Rectal smooth muscle tissue (tissue), 1 donor: ENCODE measurements at regions not wholly inside any gene's neighbourhood (a gene's known extent, or its start where the extent isn't known, plus 50 kb on each side); places are given as distances from the start of the nearest gene placed in this dataset.

Source experiments
- H3K27ac ChIP-seq: one replicate; pipeline ENCODE4 v1.7.0; 2013; ENCODE audit warnings: low read depth, low read length, inconsistent platforms
- H3K27me3 ChIP-seq: one replicate; pipeline ENCODE4 v1.7.0; 2013; ENCODE audit warnings: low read length; ENCODE audit not compliant: control insufficient read depth, insufficient read depth
- H3K36me3 ChIP-seq: one replicate; pipeline ENCODE4 v1.7.0; 2013; ENCODE audit warnings: low read length; ENCODE audit not compliant: control insufficient read depth, insufficient read depth
- H3K4me1 ChIP-seq: one replicate; pipeline ENCODE4 v1.7.0; 2013; ENCODE audit warnings: low read length; ENCODE audit not compliant: control insufficient read depth, insufficient read depth
- H3K4me3 ChIP-seq: one replicate; pipeline ENCODE4 v1.7.0; 2013; ENCODE audit warnings: low read length
- H3K9ac ChIP-seq: one replicate; pipeline ENCODE4 v1.7.0; 2013; ENCODE audit warnings: low read length

DNA sequence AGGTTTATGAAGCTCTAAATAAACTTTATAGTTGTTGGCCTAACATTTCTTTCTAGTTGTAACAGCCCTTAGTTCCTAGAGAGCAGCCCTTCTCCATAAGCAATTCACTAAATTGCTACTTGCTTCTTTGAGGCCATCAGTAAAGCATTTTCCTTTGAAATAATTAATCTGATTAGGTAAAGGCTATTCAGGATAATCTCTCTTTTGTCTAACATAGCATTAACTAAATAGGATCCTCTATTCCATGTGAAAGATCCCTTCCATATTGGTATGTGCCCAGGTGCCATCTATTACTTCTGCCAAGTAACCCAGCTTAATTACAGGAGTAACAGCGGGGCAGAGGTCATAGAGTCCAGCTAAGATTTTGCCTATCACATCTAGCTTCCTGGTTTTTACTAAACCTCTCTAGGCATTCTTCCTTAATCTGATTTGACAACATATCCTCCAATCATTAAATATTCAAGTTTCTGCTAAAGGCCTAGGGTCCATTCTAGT is 1408.0 kb downstream of the PCDH18 start:
- Histone ChIP-seq H3K27me3 (no peaks in the 10 kb centered on the region), H3K36me3 (no peaks in the 10 kb centered on the region), H3K27ac (no peak overlapping the region), H3K4me3 (no peak overlapping the region), H3K9ac (no peak overlapping the region), H3K4me1 (no peaks in the 10 kb centered on the region)

DNA sequence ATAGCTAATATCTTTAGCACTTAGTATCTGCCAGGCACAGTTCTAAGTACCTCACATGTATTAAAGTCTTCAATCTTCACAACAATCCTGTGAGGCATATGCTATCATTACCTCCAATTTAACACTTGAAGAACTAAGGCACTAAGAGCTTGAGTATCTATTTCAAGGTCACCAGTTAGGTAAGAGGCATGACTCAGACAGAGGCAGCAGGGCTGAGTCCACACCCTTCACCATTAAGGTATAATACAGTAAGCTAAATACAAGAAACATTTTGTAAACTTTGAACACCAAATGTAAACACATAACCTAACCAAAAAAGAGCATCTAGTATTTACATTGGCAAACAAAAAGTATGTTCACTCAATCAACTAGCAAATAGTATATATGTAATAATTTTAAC is 1410.9 kb downstream of the PCDH18 start:
- Histone ChIP-seq H3K4me1 (no peaks in the 10 kb centered on the region), H3K9ac (no peak overlapping the region), H3K4me3 (no peak overlapping the region), H3K27me3 (no peaks in the 10 kb centered on the region), H3K36me3 (no peaks in the 10 kb centered on the region), H3K27ac (no peak overlapping the region)

DNA sequence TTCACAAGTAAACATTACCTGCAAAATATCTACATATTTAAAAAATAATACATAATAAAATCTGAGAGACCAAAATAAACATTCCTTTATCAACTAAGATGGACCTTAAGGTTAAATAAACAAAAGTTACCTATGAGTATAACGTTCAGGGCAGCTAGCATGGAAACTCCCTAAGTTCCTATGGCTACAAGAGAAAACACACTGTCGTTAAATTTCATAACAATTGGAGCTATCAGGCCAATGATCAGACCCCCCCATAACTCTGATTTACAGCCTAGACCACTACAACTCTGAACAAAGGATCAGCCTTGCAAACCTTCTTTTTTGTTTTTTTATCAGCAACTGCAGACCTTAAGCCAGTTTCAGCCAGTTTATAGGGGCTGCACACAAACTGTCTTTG is 1418.4 kb downstream of the PCDH18 start:
- Histone ChIP-seq H3K27me3 (no peaks in the 10 kb centered on the region), H3K27ac (no peak overlapping the region), H3K36me3 (no peaks in the 10 kb centered on the region), H3K4me1 (no peaks in the 10 kb centered on the region), H3K4me3 (no peak overlapping the region), H3K9ac (no peak overlapping the region)

DNA sequence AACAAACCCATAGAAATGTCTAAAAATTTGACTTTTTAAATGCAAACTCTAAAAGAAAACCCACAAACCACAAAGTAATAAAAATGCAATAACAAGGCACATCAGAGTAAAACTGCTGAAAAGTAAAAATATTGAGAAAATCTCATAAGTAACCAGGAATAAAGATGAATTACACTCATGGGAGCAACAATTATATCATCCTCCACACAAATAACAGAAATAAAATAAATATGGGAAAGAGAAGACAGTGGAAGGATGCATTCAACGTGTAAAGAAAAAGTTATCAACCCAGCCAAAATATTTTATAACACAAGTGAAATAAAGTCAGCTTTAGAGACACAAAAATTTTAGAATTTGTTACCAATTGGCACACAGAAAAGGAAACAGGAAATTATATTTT is 1420.2 kb downstream of the PCDH18 start:
- Histone ChIP-seq H3K27me3 (no peaks in the 10 kb centered on the region), H3K4me3 (no peak overlapping the region), H3K4me1 (no peaks in the 10 kb centered on the region), H3K27ac (no peak overlapping the region), H3K36me3 (no peaks in the 10 kb centered on the region), H3K9ac (no peak overlapping the region)

DNA sequence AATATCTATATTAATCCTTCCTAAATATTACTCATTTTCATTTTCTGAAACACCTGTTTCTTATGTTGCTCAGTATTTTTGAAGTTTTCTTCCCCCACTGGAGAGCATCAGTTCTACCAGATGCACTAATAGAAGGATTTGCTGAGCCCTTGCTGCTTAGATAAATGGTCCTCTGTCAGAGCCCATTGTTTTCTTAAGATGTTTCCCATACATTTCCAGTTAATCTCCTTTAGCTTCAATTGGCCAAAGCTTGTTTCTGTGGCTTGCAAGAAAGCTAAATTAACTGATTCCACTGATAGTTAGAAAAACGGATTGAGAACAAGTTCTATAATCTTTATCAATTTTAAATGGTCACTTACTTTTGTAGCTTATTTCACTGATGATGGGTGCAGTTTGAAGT is 1425.5 kb downstream of the PCDH18 start:
- H3K27me3 ChIP-seq: no peaks in the 10 kb centered on the region
- H3K4me3 ChIP-seq: no peak overlapping the region
- H3K9ac ChIP-seq: no peak overlapping the region
- H3K27ac ChIP-seq: no peak overlapping the region
- no peaks in the 10 kb centered on the region for H3K4me1 ChIP-seq
- H3K36me3 ChIP-seq: no peaks in the 10 kb centered on the region

DNA sequence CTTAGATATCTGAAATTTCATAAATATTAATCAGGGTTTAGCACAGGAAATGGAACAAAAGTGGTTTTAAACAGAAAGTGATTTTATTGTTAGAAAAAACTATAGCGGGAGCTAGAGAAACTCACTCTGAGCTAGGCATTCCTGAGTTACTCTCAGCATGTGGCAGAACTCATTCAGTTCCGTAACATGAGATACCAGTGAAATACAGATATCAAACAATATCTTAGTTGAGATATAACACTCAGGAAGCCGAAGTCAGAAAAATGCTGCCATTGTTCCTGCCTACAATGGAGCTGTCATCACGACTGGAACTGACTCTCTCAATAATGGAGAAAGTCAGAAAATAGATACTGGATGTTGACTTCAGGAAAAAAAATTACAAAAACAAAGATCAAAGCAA is 1428.7 kb downstream of the PCDH18 start:
- no peaks in the 10 kb centered on the region for H3K36me3 ChIP-seq
- H3K4me1 ChIP-seq: no peaks in the 10 kb centered on the region
- no peak overlapping the region for H3K4me3 ChIP-seq
- no peak overlapping the region for H3K27ac ChIP-seq
- no peak overlapping the region for H3K9ac ChIP-seq
- no peaks in the 10 kb centered on the region for H3K27me3 ChIP-seq

DNA sequence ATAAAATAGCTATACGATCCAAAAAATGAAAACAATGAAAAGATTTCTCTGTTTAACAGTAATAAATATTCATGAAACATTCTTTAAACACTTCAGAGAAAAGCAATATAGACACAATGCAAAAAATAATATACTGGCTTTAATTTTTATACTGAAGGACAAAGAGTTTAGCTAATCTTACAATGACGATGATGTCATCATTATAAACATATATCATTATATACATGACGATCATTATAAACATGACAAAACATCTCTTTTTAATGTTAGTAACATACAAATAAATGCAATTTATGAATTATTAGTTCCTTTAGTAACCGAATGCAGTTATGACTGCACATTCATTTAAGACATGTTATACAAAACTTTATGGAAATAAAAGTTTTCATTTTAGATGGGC is 1434.6 kb downstream of the PCDH18 start:
- H3K9ac ChIP-seq: no peak overlapping the region
- no peaks in the 10 kb centered on the region for H3K27me3 ChIP-seq
- no peak overlapping the region for H3K4me3 ChIP-seq
- no peaks in the 10 kb centered on the region for H3K36me3 ChIP-seq
- no peaks in the 10 kb centered on the region for H3K4me1 ChIP-seq
- H3K27ac ChIP-seq: no peak overlapping the region

DNA sequence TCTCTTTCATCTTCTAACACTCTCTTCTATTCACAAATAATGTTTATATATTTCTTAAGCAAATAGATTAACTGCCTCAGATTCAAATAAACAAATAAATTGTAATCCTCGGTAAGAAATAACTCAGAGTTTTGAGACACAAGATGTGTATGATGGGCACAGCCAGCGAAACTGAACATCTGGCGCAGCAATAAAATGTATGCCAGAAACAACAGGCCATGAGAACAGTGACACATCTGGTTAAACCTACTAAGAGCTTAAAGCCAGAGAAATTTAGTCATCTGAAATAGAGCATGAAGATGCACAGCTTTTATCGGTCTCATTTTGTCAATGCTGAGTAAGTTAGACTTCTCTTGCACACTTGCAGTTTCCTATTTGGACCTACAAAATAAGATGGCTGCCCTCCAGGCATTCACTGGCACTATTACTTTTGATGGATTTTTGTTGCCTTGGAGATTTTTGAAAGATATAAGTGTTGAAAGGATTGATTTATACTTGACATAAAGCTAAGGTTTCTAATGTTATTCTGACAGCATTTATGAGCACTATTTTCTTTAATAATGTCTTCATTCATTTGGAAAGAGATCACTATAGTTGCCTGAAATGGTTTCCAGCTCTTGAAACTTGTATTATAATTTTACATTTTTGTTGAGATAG is 1444.0 kb downstream of the PCDH18 start:
- Histone ChIP-seq H3K27me3 (no peaks in the 10 kb centered on the region), H3K27ac (no peak overlapping the region), H3K36me3 (no peaks in the 10 kb centered on the region), H3K4me3 (no peak overlapping the region), H3K9ac (no peak overlapping the region), H3K4me1 (no peaks in the 10 kb centered on the region)

DNA sequence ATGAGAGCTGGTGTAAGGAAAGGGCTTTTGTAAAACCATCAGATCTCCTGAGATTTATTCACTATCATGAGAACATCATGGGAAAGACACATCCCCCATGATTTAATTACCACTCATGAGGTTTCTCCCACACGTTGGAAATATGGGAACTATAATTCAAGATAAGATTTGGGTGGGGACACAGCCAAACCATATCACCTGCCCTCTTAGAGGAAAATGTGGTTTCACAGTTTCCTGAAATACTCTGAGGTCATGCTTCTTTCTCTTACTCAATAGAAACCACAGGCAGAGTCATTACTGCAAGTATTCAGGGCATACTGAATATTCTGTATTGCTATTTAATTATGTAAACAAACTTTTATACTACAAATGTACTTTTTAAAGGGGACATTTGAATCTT is 1453.3 kb downstream of the PCDH18 start:
- Histone ChIP-seq H3K27me3 (no peaks in the 10 kb centered on the region), H3K9ac (no peak overlapping the region), H3K4me1 (no peaks in the 10 kb centered on the region), H3K27ac (no peak overlapping the region), H3K4me3 (no peak overlapping the region), H3K36me3 (no peaks in the 10 kb centered on the region)

DNA sequence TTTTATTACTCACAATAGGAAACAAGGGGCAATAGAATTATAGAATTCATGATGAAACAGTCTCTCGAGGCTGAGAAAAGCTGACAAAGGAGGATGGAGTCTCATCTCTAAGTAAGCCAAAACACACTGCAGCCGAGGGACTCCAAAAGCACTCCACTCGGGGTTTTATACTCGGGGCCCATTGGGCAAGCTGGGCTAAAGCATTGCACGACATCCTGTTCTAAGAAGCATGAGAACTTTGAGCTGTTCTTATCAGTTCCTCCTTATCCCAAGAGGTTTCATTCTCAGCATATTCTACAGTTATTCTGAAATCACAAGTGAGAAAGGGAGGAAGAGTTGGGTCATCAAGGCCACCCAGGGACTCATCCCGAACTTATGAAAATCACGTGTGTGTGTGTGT is 1475.5 kb downstream of the PCDH18 start:
- Histone ChIP-seq H3K4me1 (no peaks in the 10 kb centered on the region), H3K36me3 (no peaks in the 10 kb centered on the region), H3K27ac (no peak overlapping the region), H3K9ac (no peak overlapping the region), H3K27me3 (no peaks in the 10 kb centered on the region), H3K4me3 (no peak overlapping the region)

DNA sequence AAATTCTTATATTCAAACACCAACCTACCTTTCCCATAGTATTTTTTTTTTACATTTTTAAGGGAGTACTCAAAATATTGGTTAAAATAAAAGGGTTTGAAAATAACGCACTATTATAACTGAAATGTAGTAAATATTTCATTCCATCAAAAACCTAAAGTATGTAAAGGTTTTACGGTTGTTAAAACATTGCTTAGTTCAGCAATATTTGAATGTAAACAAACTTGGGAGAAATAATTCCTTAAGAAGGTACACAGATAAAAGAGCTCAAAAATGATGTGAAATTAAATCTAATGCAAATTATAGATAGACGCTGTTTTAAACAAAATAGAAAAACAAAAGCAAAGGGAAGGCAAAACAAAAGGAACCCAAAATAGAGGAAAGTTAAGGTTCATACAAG is 1476.9 kb downstream of the PCDH18 start:
- Histone ChIP-seq H3K36me3 (no peaks in the 10 kb centered on the region), H3K9ac (no peak overlapping the region)

DNA sequence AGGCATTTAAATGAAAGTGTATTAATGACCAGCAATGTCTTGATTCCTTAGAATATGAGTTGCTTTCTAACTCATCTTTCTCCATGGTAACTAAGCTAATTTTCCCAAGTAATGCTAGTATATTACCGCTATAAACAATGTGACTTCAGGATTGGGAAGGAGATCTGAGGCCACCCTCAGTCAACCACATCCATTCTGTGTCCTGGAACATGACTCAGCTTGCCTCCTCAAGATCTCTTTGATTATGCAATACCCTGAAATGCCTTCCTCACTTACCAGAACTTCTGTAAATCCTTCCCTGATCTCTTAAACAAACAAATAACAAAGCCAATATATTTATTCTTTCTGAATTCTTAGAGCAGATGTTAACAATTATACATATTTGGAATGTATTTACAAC is 1495.5 kb downstream of the PCDH18 start:
- H3K4me3 ChIP-seq: no peak overlapping the region
- H3K27ac ChIP-seq: no peak overlapping the region
- H3K27me3 ChIP-seq: no peaks in the 10 kb centered on the region
- no peaks in the 10 kb centered on the region for H3K36me3 ChIP-seq
- no peak overlapping the region for H3K9ac ChIP-seq
- no peaks in the 10 kb centered on the region for H3K4me1 ChIP-seq

More for the DNA sequence above, 1476.9 kb downstream of the PCDH18 start:
- no peak overlapping the region for H3K4me3 ChIP-seq
- no peaks in the 10 kb centered on the region for H3K4me1 ChIP-seq
- no peaks in the 10 kb centered on the region for H3K27me3 ChIP-seq
- no peak overlapping the region for H3K27ac ChIP-seq

DNA sequence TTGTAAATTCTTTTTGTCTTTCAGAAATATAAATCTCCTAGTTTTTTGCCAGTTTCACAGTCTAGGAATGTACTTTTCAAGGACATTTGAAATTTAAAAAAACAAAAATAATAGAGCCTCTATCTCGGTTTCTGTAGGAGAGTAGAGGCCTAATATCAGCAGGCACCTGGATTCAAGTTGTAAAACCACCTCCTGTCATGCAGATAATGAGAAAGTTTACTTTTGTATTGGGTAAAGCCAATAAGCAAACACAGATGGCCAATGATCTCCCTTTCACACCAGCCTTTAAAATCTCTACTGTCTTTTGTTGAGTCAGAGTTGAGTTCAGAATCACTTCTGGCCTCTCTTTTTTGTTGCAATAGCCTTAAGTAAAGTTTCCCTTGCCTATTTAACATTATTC is 1499.9 kb downstream of the PCDH18 start:
- H3K4me3 ChIP-seq: no peak overlapping the region
- H3K27me3 ChIP-seq: no peaks in the 10 kb centered on the region
- H3K4me1 ChIP-seq: no peaks in the 10 kb centered on the region
- H3K36me3 ChIP-seq: no peaks in the 10 kb centered on the region
- no peak overlapping the region for H3K9ac ChIP-seq
- no peak overlapping the region for H3K27ac ChIP-seq
